HG03439 (cell line): ENCODE measurements at regions not wholly inside any gene's neighbourhood (a gene's known extent, or its start where the extent isn't known, plus 50 kb on each side); places are given as distances from the start of the nearest gene placed in this dataset.

ENCODE experiments used
- ATAC-seq: cut with Tn5 transposase; IDR thresholded peaks from one replicate; pipeline ENCODE4 v1.9.1; 2021; ENCODE audit warnings: mild to moderate bottlenecking, moderate library complexity; ENCODE audit not compliant: unreplicated experiment

- ATAC-seq, result no peak
Observed at GRCh38 chr12:75583355-75583754, 71.9 kb upstream of the KRR1 start.

- ATAC-seq, result no peak
Observed at GRCh38 chr12:75581515-75581914, 70.1 kb upstream of the KRR1 start.

- no peak for ATAC-seq
Observed at GRCh38 chr12:75579552-75579951, 68.1 kb upstream of the KRR1 start.

- ATAC-seq, result no peak
Observed at GRCh38 chr12:75578546-75578945, 67.1 kb upstream of the KRR1 start.

GRCh38 chr12:75577812-75578211 lies 66.4 kb upstream of the KRR1 start:
- ATAC-seq, result no peak

GRCh38 chr12:75571656-75572205 lies 60.3 kb upstream of the KRR1 start:
- ATAC-seq, result no peak

- ATAC-seq, result no peak
Observed at GRCh38 chr12:75571204-75571603, 59.8 kb upstream of the KRR1 start.

- no peak for ATAC-seq
Observed at GRCh38 chr12:75568801-75569200, 57.4 kb upstream of the KRR1 start.

GRCh38 chr12:75568393-75568792 lies 57.0 kb upstream of the KRR1 start:
- ATAC-seq, result no peak

GRCh38 chr12:75565795-75566194 lies 54.4 kb upstream of the KRR1 start:
- no peak for ATAC-seq

- no peak for ATAC-seq
Observed at GRCh38 chr12:75564852-75565251, 53.4 kb upstream of the KRR1 start.

- no peak for ATAC-seq
Observed at GRCh38 chr12:75564398-75564797, 53.0 kb upstream of the KRR1 start.

- ATAC-seq, result no peak
Observed at GRCh38 chr12:75563351-75563750, 51.9 kb upstream of the KRR1 start.

GRCh38 chr12:75561921-75562320 lies 50.5 kb upstream of the KRR1 start:
- ATAC-seq, result no peak
